Fibroblast of skin of abdomen (primary cell): ENCODE measurements at regions not wholly inside any gene's neighbourhood (a gene's known extent, or its start where the extent isn't known, plus 50 kb on each side); places are given as distances from the start of the nearest gene placed in this dataset.
"Not testable (repeated sequence)": the region's sequence is repeated elsewhere in the genome, so short reads cannot be mapped to it uniquely, and the experiment has no call there.

ENCODE experiments used
- DNase-seq: peaks from one replicate; pipeline ENCODE4 v3.0.0-alpha.2; 2013

GRCh38 chr16:11416228-11417001, 71.2 kb downstream of the RMI2 start:
- DNase-seq, result no peak

GRCh38 chr16:11417487-11417886, 72.2 kb downstream of the RMI2 start:
- no peak for DNase-seq

DNA sequence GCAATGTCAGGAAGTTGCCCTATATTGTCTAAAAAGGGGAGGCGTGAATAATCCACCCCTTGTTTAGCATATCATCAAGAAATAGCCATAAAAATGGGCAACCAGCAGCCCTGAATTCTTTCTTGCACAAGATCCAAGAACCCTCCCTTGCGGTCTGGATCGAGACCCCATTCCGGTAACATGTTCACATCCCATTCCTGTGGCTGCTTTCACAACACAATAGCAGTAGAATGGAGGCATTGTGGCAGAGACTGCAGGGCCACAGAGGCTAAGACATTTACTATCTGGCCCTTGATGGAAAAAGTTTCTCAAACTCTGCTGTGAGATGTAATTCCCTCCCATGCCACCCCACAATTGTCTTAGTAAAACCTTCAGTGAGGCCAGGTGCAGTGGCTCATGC, 73.2 kb downstream of the RMI2 start:
- DNase-seq, result peak; percentile 4

- not testable (repeated sequence) for DNase-seq
These were observed 74.8 kb downstream of the RMI2 start for GRCh38 chr16:11420067-11420466.

GRCh38 chr16:11420895-11421294, 75.6 kb downstream of the RMI2 start:
- DNase-seq, result no peak

DNA sequence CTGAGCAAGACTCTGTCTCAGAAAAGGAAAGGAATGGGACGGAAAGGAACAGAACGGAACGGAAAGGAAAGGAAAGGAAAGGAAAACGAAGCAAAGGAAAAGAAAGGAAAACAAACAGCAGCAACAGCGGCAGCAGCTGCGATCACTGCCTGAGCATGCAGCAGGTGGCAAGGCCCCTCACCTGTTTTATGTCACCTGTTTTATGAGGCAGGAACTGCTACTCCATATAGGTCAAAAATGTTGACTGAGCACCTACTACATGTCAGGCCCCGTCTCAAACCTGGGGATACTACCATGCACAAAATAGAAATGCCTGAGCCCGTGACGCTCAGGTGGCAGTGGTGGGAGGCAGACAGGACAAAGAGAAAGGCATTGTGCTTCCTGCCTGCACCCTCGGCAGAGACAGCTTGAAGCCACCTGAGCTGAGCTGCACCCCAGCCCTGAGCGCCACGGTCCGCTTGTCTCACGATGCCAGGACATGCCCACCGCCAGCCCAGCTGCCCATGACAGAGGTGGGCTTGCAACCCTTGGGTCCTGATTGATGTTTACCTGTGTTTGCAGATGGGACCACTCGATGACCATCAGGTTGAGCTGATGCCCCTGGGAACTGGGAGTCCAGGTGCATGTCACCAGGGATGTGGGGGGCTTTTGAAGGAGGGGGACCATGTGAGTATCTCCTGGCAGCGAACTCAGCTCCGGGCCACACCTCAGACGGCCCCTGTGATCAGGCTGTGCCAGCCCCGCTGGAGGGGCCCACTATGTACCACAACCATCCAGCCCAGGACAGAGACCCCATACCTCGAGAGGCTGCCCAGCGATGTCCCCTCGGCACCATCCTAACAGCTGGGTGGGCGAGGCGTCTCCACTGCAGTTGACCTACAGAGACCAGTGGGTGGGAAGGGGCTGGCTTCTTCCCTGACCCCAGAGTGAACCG, 77.4 kb downstream of the RMI2 start:
- DNase-seq, result no peak

- no peak for DNase-seq
These were observed 78.3 kb downstream of the RMI2 start for GRCh38 chr16:11423315-11424117.

DNA sequence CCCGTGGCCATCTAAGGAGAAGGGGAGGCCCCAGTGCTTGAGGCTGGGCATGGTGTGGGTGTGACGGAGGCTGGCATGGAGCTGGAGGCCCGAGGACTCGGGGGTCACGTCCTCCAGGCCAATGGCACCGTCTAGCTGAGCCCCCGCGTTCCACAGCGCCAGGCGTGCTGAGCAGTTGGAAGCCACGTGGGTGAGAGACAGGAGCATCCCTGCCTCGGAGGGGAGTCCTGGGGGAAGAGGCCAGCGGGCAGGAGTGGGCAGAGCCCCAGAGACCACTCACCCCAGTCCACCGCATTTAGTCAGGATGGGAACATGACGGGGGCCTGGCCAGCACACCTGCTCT, 78.8 kb downstream of the RMI2 start:
- no peak for DNase-seq

GRCh38 chr16:11425140-11425539, 79.9 kb downstream of the RMI2 start:
- no peak for DNase-seq

- DNase-seq, result no peak
These were observed 83.3 kb downstream of the RMI2 start for GRCh38 chr16:11428623-11428953.

DNA sequence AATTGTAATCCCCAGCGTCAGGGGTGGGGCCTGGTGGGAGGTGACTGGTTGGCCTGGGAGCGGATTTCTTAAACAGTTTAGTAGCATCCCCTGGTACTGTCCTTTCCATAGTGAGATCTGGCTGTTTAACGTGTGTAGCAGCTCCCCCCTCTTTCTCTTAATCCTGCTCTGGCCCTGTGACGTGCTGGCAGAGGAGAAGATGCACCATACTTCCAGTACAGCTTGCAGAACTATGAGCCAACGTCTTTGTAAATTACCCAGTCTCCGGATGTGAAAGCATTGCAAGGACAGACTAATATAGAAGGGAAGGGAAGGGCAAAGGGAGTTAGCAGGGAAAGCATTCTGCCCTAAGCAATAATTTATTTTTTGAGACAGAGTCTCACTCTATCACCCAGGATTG, 83.9 kb downstream of the RMI2 start:
- DNase-seq, result no peak

GRCh38 chr16:11429823-11430222, 84.6 kb downstream of the RMI2 start:
- no peak for DNase-seq

GRCh38 chr16:11430601-11431317, 85.5 kb downstream of the RMI2 start:
- no peak for DNase-seq

DNA sequence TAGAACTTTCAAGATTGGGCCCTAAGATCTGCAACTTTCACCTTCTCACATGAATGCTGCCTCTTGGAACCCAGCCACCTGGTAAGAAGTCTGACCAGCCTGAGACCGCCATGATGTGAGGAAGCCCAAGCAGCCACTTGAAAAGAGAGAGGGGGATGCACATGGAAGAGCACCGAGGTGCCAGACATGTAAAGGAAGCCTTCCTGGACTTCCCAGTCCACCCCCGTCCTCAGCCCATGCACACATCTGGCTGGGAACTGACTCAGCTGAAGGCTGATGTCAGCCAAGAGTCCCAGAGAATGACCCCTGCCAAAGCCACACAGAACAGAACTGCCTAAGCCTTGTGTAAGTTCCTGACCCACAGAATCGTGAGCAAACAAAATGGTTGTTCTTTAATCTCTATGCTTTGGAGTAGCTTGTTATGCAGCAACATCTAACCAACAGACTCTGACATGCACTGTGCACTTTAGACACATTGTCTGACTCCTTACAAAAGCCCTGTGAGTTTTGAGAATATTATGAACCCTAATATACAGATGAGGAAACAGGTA, 86.7 kb downstream of the RMI2 start:
- no peak for DNase-seq

DNA sequence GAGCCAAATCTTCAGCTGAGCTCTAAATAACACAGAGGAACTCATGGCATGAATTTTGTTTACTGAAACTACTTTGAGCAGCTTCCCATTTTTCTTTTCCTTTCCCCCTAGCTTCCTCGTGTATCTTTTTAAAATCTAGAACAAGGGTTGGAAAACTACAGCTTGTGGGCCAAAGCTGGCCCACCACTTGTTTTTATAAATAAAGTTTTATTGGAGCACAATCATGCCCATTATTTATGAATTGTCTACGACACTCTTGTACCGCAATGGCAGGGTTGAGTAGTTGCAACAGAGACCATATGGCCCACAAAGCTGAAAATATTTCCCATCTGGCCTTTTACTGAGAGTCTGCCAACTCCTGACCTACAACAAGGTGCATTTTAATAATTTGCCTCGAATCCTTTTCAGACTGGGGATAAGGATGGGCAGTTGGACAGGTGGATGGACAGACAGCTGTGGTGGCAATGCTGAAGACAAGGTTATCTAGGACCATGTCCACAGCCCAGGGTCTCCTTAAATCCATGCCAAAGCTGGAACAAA, 87.7 kb downstream of the RMI2 start:
- no peak for DNase-seq

GRCh38 chr16:11435576-11435975, 90.3 kb downstream of the RMI2 start:
- DNase-seq, result no peak

GRCh38 chr16:11437069-11437468, 91.8 kb downstream of the RMI2 start:
- DNase-seq, result no peak

GRCh38 chr16:11439790-11440656, 94.8 kb downstream of the RMI2 start:
- DNase-seq, result no peak

GRCh38 chr16:11440657-11441012, 95.4 kb downstream of the RMI2 start:
- no peak for DNase-seq

GRCh38 chr16:11445486-11445885, 100.2 kb downstream of the RMI2 start:
- DNase-seq, result no peak

DNA sequence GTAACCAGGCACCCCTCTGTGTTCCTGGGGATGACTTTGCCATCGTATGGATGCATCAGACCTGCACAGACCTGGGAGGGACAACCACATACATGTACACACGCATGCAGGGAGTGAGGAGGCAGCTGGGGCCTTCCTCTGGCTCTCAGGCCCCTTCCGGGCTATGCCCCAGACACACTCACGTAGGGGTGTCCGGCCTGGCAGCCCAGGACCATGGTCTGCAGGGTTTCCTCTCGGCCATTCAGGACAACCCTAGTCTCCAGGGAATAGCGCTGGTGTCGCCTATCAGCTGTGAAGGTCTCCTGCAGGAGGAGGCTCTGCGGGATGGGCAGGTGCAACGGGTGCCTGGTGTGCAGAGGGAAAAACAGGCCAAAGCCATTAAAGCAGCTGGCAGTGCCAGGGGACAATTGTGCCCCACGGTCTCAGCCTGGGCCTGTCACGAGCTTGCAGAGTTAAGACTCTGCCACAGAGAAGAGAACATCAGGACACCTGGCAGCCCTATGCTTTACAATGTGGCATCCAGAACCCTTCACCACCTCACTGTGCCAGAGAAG, 101.4 kb downstream of the RMI2 start:
- DNase-seq, result no peak
